ENCODE measurements at regions not wholly inside any gene's neighbourhood (a gene's known extent, or its start where the extent isn't known, plus 50 kb on each side); places are given as distances from the start of the nearest gene placed in this dataset.

DNA sequence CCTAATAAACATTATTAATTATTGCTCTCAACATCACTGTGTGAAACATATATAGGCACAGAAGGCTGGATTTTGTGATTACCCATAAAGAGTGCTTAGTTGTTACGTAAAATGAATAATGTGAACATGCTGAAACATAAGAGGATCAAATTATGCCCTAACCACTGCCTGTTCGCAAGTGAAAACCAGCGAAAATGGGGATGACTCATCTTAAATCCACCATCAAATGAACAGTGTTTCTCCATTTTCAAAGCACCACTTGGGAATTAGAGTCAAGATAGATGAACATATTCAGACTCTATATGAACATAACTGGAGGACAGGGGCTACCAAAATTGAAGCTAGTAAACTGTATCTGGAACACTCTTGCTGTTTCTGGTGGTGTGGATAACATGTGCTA is 386.2 kb downstream of the HHIPL2 start:
- Histone ChIP-seq H3K4me1 (ENCODE audit: control insufficient read depth in 1 of 2, insufficient read depth in 2 of 2, low read length in 2 of 2) (no peaks in the 10 kb centered on the region), H3K4me2 (ENCODE audit: low read length) (no peak overlapping the region), H4K91ac (ENCODE audit: low read depth, low read length) (no peak overlapping the region), H3K4ac (ENCODE audit: low read depth, low read length) (no peak overlapping the region), H3K27me3 (ENCODE audit: insufficient read depth, low read length) (no peaks in the 10 kb centered on the region), H3K9ac (ENCODE audit: low read length) (no peak overlapping the region), H2BK5ac (ENCODE audit: low read depth, low read length, poor library complexity) (no peak overlapping the region), H4K8ac (ENCODE audit: low read depth, low read length) (no peak overlapping the region), H2BK120ac (ENCODE audit: insufficient read depth, low read length, poor library complexity) (no peak overlapping the region), H3K27ac (ENCODE audit: low read depth, low read length) (no peak overlapping the region), H3K79me1 (ENCODE audit: low read length) (no peaks in the 10 kb centered on the region), H2AK5ac (ENCODE audit: low read length) (no peak overlapping the region), H2BK12ac (ENCODE audit: low read length) (no peak overlapping the region), H3K23ac (ENCODE audit: low read length) (no peak overlapping the region), H3K18ac (ENCODE audit: low read length) (no peak overlapping the region), H3K4me3 (ENCODE audit: low read depth, low read length) (no peak overlapping the region), H2AFZ (ENCODE audit: insufficient read depth, low read length, poor library complexity) (no peak overlapping the region), H3K79me2 (ENCODE audit: control insufficient read depth, insufficient read depth, low read length, poor library complexity) (no peaks in the 10 kb centered on the region), H3K36me3 (ENCODE audit: control insufficient read depth in 1 of 2, insufficient read depth in 2 of 2, low read length in 2 of 2) (no peaks in the 10 kb centered on the region), H4K12ac (ENCODE audit: low read depth, low read length) (no peak overlapping the region), H3K9me3 (ENCODE audit: insufficient read depth, low read depth, low read length) (no peaks in the 10 kb centered on the region), H3K14ac (ENCODE audit: low read length) (no peak overlapping the region)
- no CpG with 5 or more reads among the region's 3 CpGs for WGBS (ENCODE audit: extremely low coverage, insufficient coverage, insufficient read length)
- no peak for DNase-seq

DNA sequence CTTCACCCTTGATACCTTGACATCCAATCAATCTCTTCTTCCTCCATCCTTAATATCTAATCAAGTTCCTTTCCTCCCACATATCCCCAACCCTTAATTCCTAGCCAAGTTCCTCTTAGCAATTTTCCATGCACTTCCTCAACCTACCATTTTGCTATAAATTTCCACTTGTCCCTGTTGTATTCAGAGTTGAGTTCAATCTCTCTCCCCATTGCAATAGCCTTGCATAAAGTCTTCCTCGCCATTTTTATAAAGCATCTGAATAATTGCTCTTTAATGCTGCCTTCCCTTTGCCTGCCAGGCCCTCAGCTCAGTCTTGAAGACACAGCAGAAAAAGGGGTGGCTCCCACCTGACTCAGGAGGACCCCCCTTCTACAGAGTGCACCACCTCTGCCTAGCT is 390.3 kb downstream of the HHIPL2 start:
- no peak overlapping the region for H2BK120ac ChIP-seq (ENCODE audit: insufficient read depth, low read length, poor library complexity)
- no peak overlapping the region for H3K9ac ChIP-seq (ENCODE audit: low read length)
- H3K79me2 ChIP-seq (ENCODE audit: control insufficient read depth, insufficient read depth, low read length, poor library complexity) = no peaks in the 10 kb centered on the region
- no peak overlapping the region for H3K4ac ChIP-seq (ENCODE audit: low read depth, low read length)
- H2BK12ac ChIP-seq (ENCODE audit: low read length) = no peak overlapping the region
- no peak overlapping the region for H2AK5ac ChIP-seq (ENCODE audit: low read length)
- H3K4me2 ChIP-seq (ENCODE audit: low read length) = no peak overlapping the region
- no peaks in the 10 kb centered on the region for H3K79me1 ChIP-seq (ENCODE audit: low read length)
- no peak overlapping the region for H3K27ac ChIP-seq (ENCODE audit: low read depth, low read length)
- no peak overlapping the region for H2AFZ ChIP-seq (ENCODE audit: insufficient read depth, low read length, poor library complexity)
- no peak overlapping the region for H2BK5ac ChIP-seq (ENCODE audit: low read depth, low read length, poor library complexity)
- WGBS (ENCODE audit: extremely low coverage, insufficient coverage, insufficient read length) = no CpG with 5 or more reads among the region's 1 CpG
- H3K14ac ChIP-seq (ENCODE audit: low read length) = no peak overlapping the region
- H3K9me3 ChIP-seq (ENCODE audit: insufficient read depth, low read depth, low read length) = no peaks in the 10 kb centered on the region
- no peaks in the 10 kb centered on the region for H3K27me3 ChIP-seq (ENCODE audit: insufficient read depth, low read length)
- H3K23ac ChIP-seq (ENCODE audit: low read length) = no peak overlapping the region
- no peak for DNase-seq
- H4K12ac ChIP-seq (ENCODE audit: low read depth, low read length) = no peak overlapping the region
- H3K4me1 ChIP-seq (ENCODE audit: control insufficient read depth in 1 of 2, insufficient read depth in 2 of 2, low read length in 2 of 2) = no peaks in the 10 kb centered on the region
- no peak overlapping the region for H3K18ac ChIP-seq (ENCODE audit: low read length)
- no peak overlapping the region for H4K91ac ChIP-seq (ENCODE audit: low read depth, low read length)
- no peak overlapping the region for H4K8ac ChIP-seq (ENCODE audit: low read depth, low read length)
- H3K36me3 ChIP-seq (ENCODE audit: control insufficient read depth in 1 of 2, insufficient read depth in 2 of 2, low read length in 2 of 2) = no peaks in the 10 kb centered on the region
- H3K4me3 ChIP-seq (ENCODE audit: low read depth, low read length) = no peak overlapping the region

DNA sequence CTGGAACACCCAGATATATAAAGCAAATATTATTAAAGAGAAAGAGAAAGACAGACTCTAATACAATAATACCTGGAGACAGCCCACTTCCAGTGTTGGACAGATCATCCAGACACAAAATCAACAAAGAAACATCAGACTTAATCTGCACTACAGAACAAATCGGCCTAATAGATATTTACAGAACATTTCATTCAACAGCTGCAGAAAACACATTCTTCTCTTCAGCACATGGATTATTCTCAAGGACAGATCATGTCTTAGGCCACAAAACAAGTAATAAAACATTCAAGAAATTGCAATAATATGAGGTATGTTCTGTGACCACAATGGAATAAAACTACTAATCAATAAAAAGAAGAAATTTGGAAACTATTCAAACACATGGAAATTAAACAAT is 398.3 kb upstream of the DUSP10 start:
- H3K4me2 ChIP-seq (ENCODE audit: low read length) = no peak overlapping the region
- no peak overlapping the region for H2AK5ac ChIP-seq (ENCODE audit: low read length)
- WGBS (ENCODE audit: extremely low coverage, insufficient coverage, insufficient read length) = no CpG with 5 or more reads among the region's 1 CpG
- no peak overlapping the region for H4K8ac ChIP-seq (ENCODE audit: low read depth, low read length)
- no peak overlapping the region for H3K4me3 ChIP-seq (ENCODE audit: low read depth, low read length)
- H4K12ac ChIP-seq (ENCODE audit: low read depth, low read length) = no peak overlapping the region
- H3K79me1 ChIP-seq (ENCODE audit: low read length) = no peaks in the 10 kb centered on the region
- no peaks in the 10 kb centered on the region for H3K4me1 ChIP-seq (ENCODE audit: control insufficient read depth in 1 of 2, insufficient read depth in 2 of 2, low read length in 2 of 2)
- no peak overlapping the region for H4K91ac ChIP-seq (ENCODE audit: low read depth, low read length)
- no peak overlapping the region for H3K23ac ChIP-seq (ENCODE audit: low read length)
- no peak overlapping the region for H3K4ac ChIP-seq (ENCODE audit: low read depth, low read length)
- H3K18ac ChIP-seq (ENCODE audit: low read length) = no peak overlapping the region
- H3K27ac ChIP-seq (ENCODE audit: low read depth, low read length) = no peak overlapping the region
- no peak overlapping the region for H2BK120ac ChIP-seq (ENCODE audit: insufficient read depth, low read length, poor library complexity)
- no peak for DNase-seq
- H3K36me3 ChIP-seq (ENCODE audit: control insufficient read depth in 1 of 2, insufficient read depth in 2 of 2, low read length in 2 of 2) = no peaks in the 10 kb centered on the region
- no peak overlapping the region for H3K14ac ChIP-seq (ENCODE audit: low read length)
- H3K27me3 ChIP-seq (ENCODE audit: insufficient read depth, low read length) = no peaks in the 10 kb centered on the region
- H3K9ac ChIP-seq (ENCODE audit: low read length) = no peak overlapping the region
- no peaks in the 10 kb centered on the region for H3K9me3 ChIP-seq (ENCODE audit: insufficient read depth, low read depth, low read length)
- no peak overlapping the region for H2BK5ac ChIP-seq (ENCODE audit: low read depth, low read length, poor library complexity)
- H2AFZ ChIP-seq (ENCODE audit: insufficient read depth, low read length, poor library complexity) = no peak overlapping the region
- no peak overlapping the region for H2BK12ac ChIP-seq (ENCODE audit: low read length)
- H3K79me2 ChIP-seq (ENCODE audit: control insufficient read depth, insufficient read depth, low read length, poor library complexity) = no peaks in the 10 kb centered on the region

DNA sequence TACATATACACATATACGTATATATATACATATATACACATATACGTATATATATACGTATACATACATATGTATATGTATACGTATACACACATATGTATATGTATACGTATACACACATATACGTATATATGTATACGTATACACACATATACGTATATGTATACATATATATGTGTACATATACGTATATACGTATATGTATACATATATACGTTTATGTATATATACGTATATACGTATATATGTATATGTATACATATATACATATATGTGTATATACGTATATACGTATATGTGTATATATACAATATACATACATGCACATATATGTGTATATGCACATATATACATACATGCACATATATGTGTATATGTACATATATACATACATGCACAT is 396.2 kb upstream of the DUSP10 start:
- Histone ChIP-seq H3K79me1 (ENCODE audit: low read length) (no peaks in the 10 kb centered on the region), H3K4me1 (ENCODE audit: control insufficient read depth in 1 of 2, insufficient read depth in 2 of 2, low read length in 2 of 2) (no peaks in the 10 kb centered on the region), H4K91ac (ENCODE audit: low read depth, low read length) (no peak overlapping the region), H3K36me3 (ENCODE audit: control insufficient read depth in 1 of 2, insufficient read depth in 2 of 2, low read length in 2 of 2) (no peaks in the 10 kb centered on the region), H4K12ac (ENCODE audit: low read depth, low read length) (no peak overlapping the region), H2AFZ (ENCODE audit: insufficient read depth, low read length, poor library complexity) (no peak overlapping the region), H3K14ac (ENCODE audit: low read length) (no peak overlapping the region), H3K9me3 (ENCODE audit: insufficient read depth, low read depth, low read length) (no peaks in the 10 kb centered on the region), H3K4me3 (ENCODE audit: low read depth, low read length) (no peak overlapping the region), H3K4me2 (ENCODE audit: low read length) (no peak overlapping the region), H2BK5ac (ENCODE audit: low read depth, low read length, poor library complexity) (no peak overlapping the region), H3K27ac (ENCODE audit: low read depth, low read length) (no peak overlapping the region), H4K8ac (ENCODE audit: low read depth, low read length) (no peak overlapping the region), H3K79me2 (ENCODE audit: control insufficient read depth, insufficient read depth, low read length, poor library complexity) (no peaks in the 10 kb centered on the region), H3K9ac (ENCODE audit: low read length) (no peak overlapping the region), H2BK120ac (ENCODE audit: insufficient read depth, low read length, poor library complexity) (no peak overlapping the region), H3K4ac (ENCODE audit: low read depth, low read length) (no peak overlapping the region), H3K27me3 (ENCODE audit: insufficient read depth, low read length) (no peaks in the 10 kb centered on the region), H3K23ac (ENCODE audit: low read length) (no peak overlapping the region), H2AK5ac (ENCODE audit: low read length) (no peak overlapping the region), H2BK12ac (ENCODE audit: low read length) (no peak overlapping the region), H3K18ac (ENCODE audit: low read length) (no peak overlapping the region)
- no peak for DNase-seq
- WGBS (ENCODE audit: extremely low coverage, insufficient coverage, insufficient read length) = no CpG with 5 or more reads among the region's 15 CpGs
